ENCODE measurements at regions not wholly inside any gene's neighbourhood (a gene's known extent, or its start where the extent isn't known, plus 50 kb on each side); places are given as distances from the start of the nearest gene placed in this dataset.

GRCh38 chr2:241924069-241924908 is 54.8 kb downstream of the RTP5 start:
- Mint-ChIP-seq H3K9me3 (no peaks in the 10 kb centered on the region), H3K4me3 (no peak overlapping the region), H3K27me3 (ENCODE audit: low read depth) (peaks cover 8% of the 10 kb centered on the region), H3K27ac (no peak overlapping the region), H3K4me1 (peaks cover 14% of the 10 kb centered on the region), H3K36me3 (ENCODE audit: low read depth) (no peaks in the 10 kb centered on the region)
- no peak for TF ChIP-seq CTCF (IDR thresholded peaks at IDR 0.05; ENCODE audit: unreplicated experiment in 3 of 3)

- TF ChIP-seq CTCF (IDR thresholded peaks at IDR 0.05; ENCODE audit: unreplicated experiment in 3 of 3), result no peak
- H3K4me3 Mint-ChIP-seq, result no peak overlapping the region
- H3K36me3 Mint-ChIP-seq (ENCODE audit: low read depth), result no peaks in the 10 kb centered on the region
- peaks cover 14% of the 10 kb centered on the region for H3K4me1 Mint-ChIP-seq
- H3K27me3 Mint-ChIP-seq (ENCODE audit: low read depth), result peaks cover 4% of the 10 kb centered on the region
- no peaks in the 10 kb centered on the region for H3K9me3 Mint-ChIP-seq
- H3K27ac Mint-ChIP-seq, result no peak overlapping the region
Observed at GRCh38 chr2:241924909-241925250, 55.4 kb downstream of the RTP5 start.

- no peak for TF ChIP-seq CTCF (IDR thresholded peaks at IDR 0.05; ENCODE audit: unreplicated experiment in 3 of 3)
- Mint-ChIP-seq H3K36me3 (ENCODE audit: low read depth) (no peaks in the 10 kb centered on the region), H3K4me1 (peaks cover 14% of the 10 kb centered on the region), H3K9me3 (no peaks in the 10 kb centered on the region), H3K4me3 (no peak overlapping the region), H3K27me3 (ENCODE audit: low read depth) (peaks cover 4% of the 10 kb centered on the region), H3K27ac (no peak overlapping the region)
Observed at GRCh38 chr2:241925277-241925676, 55.7 kb downstream of the RTP5 start.

GRCh38 chr2:241925821-241926441 is 56.4 kb downstream of the RTP5 start:
- Mint-ChIP-seq H3K27me3 (ENCODE audit: low read depth) (peaks cover 4% of the 10 kb centered on the region), H3K9me3 (no peaks in the 10 kb centered on the region), H3K4me1 (peaks cover 14% of the 10 kb centered on the region), H3K27ac (peak overlapping the region in 1 of 3 experiments; percentile 8), H3K36me3 (ENCODE audit: low read depth) (no peaks in the 10 kb centered on the region), H3K4me3 (no peak overlapping the region)
- TF ChIP-seq CTCF (IDR thresholded peaks at IDR 0.05; ENCODE audit: unreplicated experiment in 3 of 3), result no peak

GRCh38 chr2:241926541-241927311 is 57.2 kb downstream of the RTP5 start:
- no peak for TF ChIP-seq CTCF (IDR thresholded peaks at IDR 0.05; ENCODE audit: unreplicated experiment in 3 of 3)
- peak overlapping the region; percentile 59 to 86 (median 70) for H3K27ac Mint-ChIP-seq
- H3K36me3 Mint-ChIP-seq (ENCODE audit: low read depth), result no peaks in the 10 kb centered on the region
- H3K9me3 Mint-ChIP-seq, result no peaks in the 10 kb centered on the region
- H3K4me3 Mint-ChIP-seq, result peak overlapping the region in 1 of 3 experiments; percentile 16
- peaks cover 14% of the 10 kb centered on the region for H3K4me1 Mint-ChIP-seq
- H3K27me3 Mint-ChIP-seq (ENCODE audit: low read depth), result peaks cover 4% of the 10 kb centered on the region
